Liver (tissue), 3 donors: ENCODE measurements at regions not wholly inside any gene's neighbourhood (a gene's known extent, or its start where the extent isn't known, plus 50 kb on each side); places are given as distances from the start of the nearest gene placed in this dataset.

Source experiments
- EGR1 ChIP-seq, 2 donors: IDR thresholded peaks; 2 replicates each; pipeline ENCODE4 v1.6.1; 2016 to 2018; ENCODE audit warnings: antibody characterized with exemption in 2 of 2, low read depth in 2 of 2
- FOXA1 ChIP-seq: IDR thresholded peaks from 2 replicates; pipeline ENCODE4 v1.6.1; 2016; ENCODE audit warnings: antibody characterized with exemption
- NR2F2 ChIP-seq: IDR thresholded peaks from 2 replicates; pipeline ENCODE4 v1.6.1; 2016; ENCODE audit warnings: antibody characterized with exemption
- RAD21 ChIP-seq, 2 donors: IDR thresholded peaks; 2 replicates each; pipeline ENCODE4 v1.6.1; 2016; ENCODE audit warnings: antibody characterized with exemption in 2 of 2, mild to moderate bottlenecking in 2 of 2
- SP1 ChIP-seq: IDR thresholded peaks from 2 replicates; pipeline ENCODE4 v1.6.1; 2018; ENCODE audit warnings: antibody characterized with exemption, mild to moderate bottlenecking
- TAF1 ChIP-seq: conservative IDR thresholded peaks from 2 replicates; pipeline ENCODE4 v1.6.1; 2016; ENCODE audit warnings: antibody characterized with exemption, mild to moderate bottlenecking
- YY1 ChIP-seq: IDR thresholded peaks from 2 replicates; pipeline ENCODE4 v1.6.1; 2016; ENCODE audit warnings: antibody characterized with exemption, mild to moderate bottlenecking
- ZBTB33 ChIP-seq: IDR thresholded peaks from 2 replicates; pipeline ENCODE4 v1.6.1; 2016; ENCODE audit warnings: antibody characterized with exemption
- TF ChIP-seq, protein P1 (sequence below): fragments of 150-350 bp; IDR thresholded peaks from 2 replicates; pipeline ENCODE4 v1.5.1; 2017; ENCODE audit warnings: improper control_type of control experiment, low read depth, low read length; ENCODE audit not compliant: missing input control
- TF ChIP-seq, protein P2 (sequence below): IDR thresholded peaks from 2 replicates; pipeline ENCODE4 v1.6.1; 2016; ENCODE audit warnings: antibody characterized with exemption, mild to moderate bottlenecking
- TF ChIP-seq, protein P3 (sequence below): IDR thresholded peaks from 2 replicates; pipeline ENCODE4 v1.6.1; 2016; ENCODE audit warnings: antibody characterized with exemption
- donor health status: healthy.
- donor health status: healthy.

DNA sequence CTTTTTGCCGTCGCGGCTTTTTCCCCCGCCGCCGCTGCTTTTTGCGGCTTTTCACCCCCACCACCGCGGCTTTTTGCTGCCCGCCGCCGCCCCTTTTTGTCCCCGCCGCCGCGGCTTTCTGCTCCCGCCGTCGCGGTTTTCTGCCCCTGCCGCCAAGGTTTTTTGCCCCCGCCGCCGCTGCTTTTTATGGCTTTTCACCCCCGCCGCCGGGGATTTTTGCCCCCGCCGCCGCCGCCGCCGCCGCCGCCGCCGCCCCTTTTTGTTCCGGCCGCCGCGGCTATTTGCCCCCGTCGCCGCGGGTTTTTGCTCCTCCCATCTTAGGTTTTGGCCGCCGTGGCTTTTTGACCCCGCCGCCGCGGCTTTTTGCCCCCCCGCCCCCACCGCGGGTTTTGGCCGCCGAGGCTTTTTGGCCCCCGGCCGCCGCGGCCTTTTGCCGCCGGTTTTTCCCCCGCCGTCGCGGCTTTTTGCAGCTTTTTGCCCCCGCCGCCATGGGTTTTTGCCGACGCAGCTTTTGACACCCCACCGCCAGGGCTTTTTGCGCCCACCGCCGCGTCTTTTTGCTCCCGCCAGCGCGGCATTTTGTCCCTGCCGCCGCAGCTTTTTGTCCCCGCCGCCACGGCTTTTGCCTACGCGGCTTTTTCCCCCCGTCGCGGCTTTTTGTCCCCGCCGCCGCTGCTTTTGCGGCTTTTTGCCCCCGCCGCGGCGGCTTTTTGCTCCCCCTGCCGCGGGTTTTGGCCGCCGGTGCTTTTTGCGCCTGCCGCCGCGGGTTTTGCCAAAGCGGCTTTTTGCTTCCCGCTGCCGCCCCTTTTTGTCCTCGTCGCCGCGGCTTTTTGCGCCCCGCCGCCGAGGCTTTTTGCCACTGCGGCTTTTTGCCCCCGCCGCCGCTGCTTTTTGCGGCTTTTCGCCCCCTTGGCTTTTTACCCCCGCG is 519.4 kb upstream of the WSB1 start:
- TF ChIP-seq, protein P1, sequence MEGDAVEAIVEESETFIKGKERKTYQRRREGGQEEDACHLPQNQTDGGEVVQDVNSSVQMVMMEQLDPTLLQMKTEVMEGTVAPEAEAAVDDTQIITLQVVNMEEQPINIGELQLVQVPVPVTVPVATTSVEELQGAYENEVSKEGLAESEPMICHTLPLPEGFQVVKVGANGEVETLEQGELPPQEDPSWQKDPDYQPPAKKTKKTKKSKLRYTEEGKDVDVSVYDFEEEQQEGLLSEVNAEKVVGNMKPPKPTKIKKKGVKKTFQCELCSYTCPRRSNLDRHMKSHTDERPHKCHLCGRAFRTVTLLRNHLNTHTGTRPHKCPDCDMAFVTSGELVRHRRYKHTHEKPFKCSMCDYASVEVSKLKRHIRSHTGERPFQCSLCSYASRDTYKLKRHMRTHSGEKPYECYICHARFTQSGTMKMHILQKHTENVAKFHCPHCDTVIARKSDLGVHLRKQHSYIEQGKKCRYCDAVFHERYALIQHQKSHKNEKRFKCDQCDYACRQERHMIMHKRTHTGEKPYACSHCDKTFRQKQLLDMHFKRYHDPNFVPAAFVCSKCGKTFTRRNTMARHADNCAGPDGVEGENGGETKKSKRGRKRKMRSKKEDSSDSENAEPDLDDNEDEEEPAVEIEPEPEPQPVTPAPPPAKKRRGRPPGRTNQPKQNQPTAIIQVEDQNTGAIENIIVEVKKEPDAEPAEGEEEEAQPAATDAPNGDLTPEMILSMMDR: no peak
- TF ChIP-seq SP1 (no peak), ZBTB33 (no peak), NR2F2 (no peak), YY1 (no peak), TAF1 (no peak), RAD21 (IDR thresholded peaks at IDR 0.05) (no peak), FOXA1 (no peak), EGR1 (IDR thresholded peaks at IDR 0.05; ENCODE audit: low read depth in 2 of 2) (no peak)
- TF ChIP-seq, protein P2, sequence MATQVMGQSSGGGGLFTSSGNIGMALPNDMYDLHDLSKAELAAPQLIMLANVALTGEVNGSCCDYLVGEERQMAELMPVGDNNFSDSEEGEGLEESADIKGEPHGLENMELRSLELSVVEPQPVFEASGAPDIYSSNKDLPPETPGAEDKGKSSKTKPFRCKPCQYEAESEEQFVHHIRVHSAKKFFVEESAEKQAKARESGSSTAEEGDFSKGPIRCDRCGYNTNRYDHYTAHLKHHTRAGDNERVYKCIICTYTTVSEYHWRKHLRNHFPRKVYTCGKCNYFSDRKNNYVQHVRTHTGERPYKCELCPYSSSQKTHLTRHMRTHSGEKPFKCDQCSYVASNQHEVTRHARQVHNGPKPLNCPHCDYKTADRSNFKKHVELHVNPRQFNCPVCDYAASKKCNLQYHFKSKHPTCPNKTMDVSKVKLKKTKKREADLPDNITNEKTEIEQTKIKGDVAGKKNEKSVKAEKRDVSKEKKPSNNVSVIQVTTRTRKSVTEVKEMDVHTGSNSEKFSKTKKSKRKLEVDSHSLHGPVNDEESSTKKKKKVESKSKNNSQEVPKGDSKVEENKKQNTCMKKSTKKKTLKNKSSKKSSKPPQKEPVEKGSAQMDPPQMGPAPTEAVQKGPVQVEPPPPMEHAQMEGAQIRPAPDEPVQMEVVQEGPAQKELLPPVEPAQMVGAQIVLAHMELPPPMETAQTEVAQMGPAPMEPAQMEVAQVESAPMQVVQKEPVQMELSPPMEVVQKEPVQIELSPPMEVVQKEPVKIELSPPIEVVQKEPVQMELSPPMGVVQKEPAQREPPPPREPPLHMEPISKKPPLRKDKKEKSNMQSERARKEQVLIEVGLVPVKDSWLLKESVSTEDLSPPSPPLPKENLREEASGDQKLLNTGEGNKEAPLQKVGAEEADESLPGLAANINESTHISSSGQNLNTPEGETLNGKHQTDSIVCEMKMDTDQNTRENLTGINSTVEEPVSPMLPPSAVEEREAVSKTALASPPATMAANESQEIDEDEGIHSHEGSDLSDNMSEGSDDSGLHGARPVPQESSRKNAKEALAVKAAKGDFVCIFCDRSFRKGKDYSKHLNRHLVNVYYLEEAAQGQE: no peak
- TF ChIP-seq, protein P3, sequence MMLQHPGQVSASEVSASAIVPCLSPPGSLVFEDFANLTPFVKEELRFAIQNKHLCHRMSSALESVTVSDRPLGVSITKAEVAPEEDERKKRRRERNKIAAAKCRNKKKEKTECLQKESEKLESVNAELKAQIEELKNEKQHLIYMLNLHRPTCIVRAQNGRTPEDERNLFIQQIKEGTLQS: no peak
